Endodermal cell (in vitro differentiated cells): ENCODE measurements at regions not wholly inside any gene's neighbourhood (a gene's known extent, or its start where the extent isn't known, plus 50 kb on each side); places are given as distances from the start of the nearest gene placed in this dataset.
A peak's percentile ranks its signal among the peaks of the same experiment; 100 is the strongest.

Source experiments
- DNase-seq: peaks from one replicate; pipeline ENCODE4 v3.0.0-alpha.2; 2017
- H3K27ac ChIP-seq: 2 replicates; pipeline ENCODE4 v1.5.1; 2013; ENCODE audit warnings: mild to moderate bottlenecking, low read depth, low read length, moderate library complexity
- H3K27me3 ChIP-seq: 2 replicates; pipeline ENCODE4 v1.6.1; 2013; ENCODE audit warnings: mild to moderate bottlenecking, low read length, moderate library complexity; ENCODE audit not compliant: insufficient read depth, control insufficient read depth, poor library complexity, severe bottlenecking
- H3K36me3 ChIP-seq: 2 replicates; pipeline ENCODE4 v1.7.0; 2013; ENCODE audit warnings: mild to moderate bottlenecking, low read length, moderate library complexity; ENCODE audit not compliant: control insufficient read depth, insufficient read depth
- H3K4me1 ChIP-seq: one replicate; pipeline ENCODE4 v1.7.0; 2013; ENCODE audit warnings: low read length; ENCODE audit not compliant: control insufficient read depth, insufficient read depth
- H3K4me3 ChIP-seq: 2 replicates; pipeline ENCODE4 v1.5.1; 2013; ENCODE audit warnings: mild to moderate bottlenecking, low read length, moderate library complexity
- H3K9ac ChIP-seq: 2 replicates; pipeline ENCODE4 v1.6.1; 2013; ENCODE audit warnings: mild to moderate bottlenecking, low read length, moderate library complexity; ENCODE audit not compliant: poor library complexity, severe bottlenecking; ENCODE audit errors: extremely low read depth
- H3K9me3 ChIP-seq: 2 replicates; pipeline ENCODE4 v1.6.1; 2013; ENCODE audit warnings: mild to moderate bottlenecking, low read length, moderate library complexity; ENCODE audit not compliant: control insufficient read depth
- H3K27ac Mint-ChIP-seq: 2 replicates; pipeline ENCODE4 v1.8.0; 2020; ENCODE audit warnings: mixed read lengths
- H3K27me3 Mint-ChIP-seq: 2 replicates; pipeline ENCODE4 v1.8.0; 2021; ENCODE audit warnings: mild to moderate bottlenecking, mixed read lengths; ENCODE audit not compliant: insufficient read depth
- H3K36me3 Mint-ChIP-seq: 2 replicates; pipeline ENCODE4 v1.8.0; 2020; ENCODE audit warnings: low read depth, mixed read lengths
- H3K4me1 Mint-ChIP-seq: 2 replicates; pipeline ENCODE4 v1.8.0; 2020; ENCODE audit warnings: mixed read lengths
- H3K4me3 Mint-ChIP-seq: 2 replicates; pipeline ENCODE4 v1.8.0; 2020; ENCODE audit warnings: mild to moderate bottlenecking, moderate library complexity, mixed read lengths
- H3K9me3 Mint-ChIP-seq: 2 replicates; pipeline ENCODE4 v1.8.0; 2020; ENCODE audit warnings: mild to moderate bottlenecking, mixed read lengths
- WGBS, 2 experiments: methylation state at CpG; one replicate each; pipeline versions ENCODE4 v1.1.5 to v1.1.7; 2013; ENCODE audit warnings: missing lambda C conversion rate in 2 of 2, mixed read lengths in 1 of 2; ENCODE audit not compliant: insufficient coverage in 1 of 2, insufficient read length in 1 of 2; 5-methylcytosine and 5-hydroxymethylcytosine counted together
- TF ChIP-seq, protein P1 (sequence below): fragments of 200-600 bp; sonication (generic); conservative IDR thresholded peaks from 2 replicates; pipeline ENCODE4 v1.5.0; 2021; ENCODE audit warnings: antibody characterized with exemption, mild to moderate bottlenecking

GRCh38 chr9:21558079-21558478, 76.0 kb upstream of the IFNE start:
- Mint-ChIP-seq H3K36me3 (no peaks in the 10 kb centered on the region), H3K27me3 (peaks cover 6% of the 10 kb centered on the region), H3K4me1 (peaks cover 29% of the 10 kb centered on the region), H3K27ac (no peak overlapping the region), H3K4me3 (peak overlapping the region; percentile 75), H3K9me3 (no peaks in the 10 kb centered on the region)
- H3K27ac ChIP-seq, result no peak overlapping the region
- WGBS, 2 experiments, result 35% methylated on average over 1 of the region's 1 CpG; no CpG with 5 or more reads in 1 of the 2 experiments
- peak overlapping the region; percentile 93 for H3K4me3 ChIP-seq
- no peaks in the 10 kb centered on the region for H3K4me1 ChIP-seq
- H3K9me3 ChIP-seq, result no peaks in the 10 kb centered on the region
- H3K36me3 ChIP-seq, result no peaks in the 10 kb centered on the region
- peak overlapping the region; percentile 50 for H3K9ac ChIP-seq
- H3K27me3 ChIP-seq, result peaks cover 10% of the 10 kb centered on the region
- TF ChIP-seq, protein P1, sequence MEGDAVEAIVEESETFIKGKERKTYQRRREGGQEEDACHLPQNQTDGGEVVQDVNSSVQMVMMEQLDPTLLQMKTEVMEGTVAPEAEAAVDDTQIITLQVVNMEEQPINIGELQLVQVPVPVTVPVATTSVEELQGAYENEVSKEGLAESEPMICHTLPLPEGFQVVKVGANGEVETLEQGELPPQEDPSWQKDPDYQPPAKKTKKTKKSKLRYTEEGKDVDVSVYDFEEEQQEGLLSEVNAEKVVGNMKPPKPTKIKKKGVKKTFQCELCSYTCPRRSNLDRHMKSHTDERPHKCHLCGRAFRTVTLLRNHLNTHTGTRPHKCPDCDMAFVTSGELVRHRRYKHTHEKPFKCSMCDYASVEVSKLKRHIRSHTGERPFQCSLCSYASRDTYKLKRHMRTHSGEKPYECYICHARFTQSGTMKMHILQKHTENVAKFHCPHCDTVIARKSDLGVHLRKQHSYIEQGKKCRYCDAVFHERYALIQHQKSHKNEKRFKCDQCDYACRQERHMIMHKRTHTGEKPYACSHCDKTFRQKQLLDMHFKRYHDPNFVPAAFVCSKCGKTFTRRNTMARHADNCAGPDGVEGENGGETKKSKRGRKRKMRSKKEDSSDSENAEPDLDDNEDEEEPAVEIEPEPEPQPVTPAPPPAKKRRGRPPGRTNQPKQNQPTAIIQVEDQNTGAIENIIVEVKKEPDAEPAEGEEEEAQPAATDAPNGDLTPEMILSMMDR, result no peak
- no peak for DNase-seq

GRCh38 chr9:21558615-21559401, 76.7 kb upstream of the IFNE start:
- Mint-ChIP-seq H3K4me1 (peaks cover 29% of the 10 kb centered on the region), H3K36me3 (no peaks in the 10 kb centered on the region), H3K4me3 (peak overlapping the region; percentile 75), H3K27ac (peak overlapping the region; percentile 83), H3K9me3 (no peaks in the 10 kb centered on the region), H3K27me3 (peaks cover 6% of the 10 kb centered on the region)
- Histone ChIP-seq H3K9me3 (no peaks in the 10 kb centered on the region), H3K27me3 (peaks cover 10% of the 10 kb centered on the region), H3K4me3 (peak overlapping the region; percentile 93), H3K9ac (peak overlapping the region; percentile 50), H3K4me1 (no peaks in the 10 kb centered on the region), H3K36me3 (no peaks in the 10 kb centered on the region), H3K27ac (no peak overlapping the region)
- DNase-seq, result peak; percentile 71
- 1 to 3% methylated on average over 5 to 40 of the region's 40 CpGs for WGBS, 2 experiments
- TF ChIP-seq, protein P1, result no peak

DNA sequence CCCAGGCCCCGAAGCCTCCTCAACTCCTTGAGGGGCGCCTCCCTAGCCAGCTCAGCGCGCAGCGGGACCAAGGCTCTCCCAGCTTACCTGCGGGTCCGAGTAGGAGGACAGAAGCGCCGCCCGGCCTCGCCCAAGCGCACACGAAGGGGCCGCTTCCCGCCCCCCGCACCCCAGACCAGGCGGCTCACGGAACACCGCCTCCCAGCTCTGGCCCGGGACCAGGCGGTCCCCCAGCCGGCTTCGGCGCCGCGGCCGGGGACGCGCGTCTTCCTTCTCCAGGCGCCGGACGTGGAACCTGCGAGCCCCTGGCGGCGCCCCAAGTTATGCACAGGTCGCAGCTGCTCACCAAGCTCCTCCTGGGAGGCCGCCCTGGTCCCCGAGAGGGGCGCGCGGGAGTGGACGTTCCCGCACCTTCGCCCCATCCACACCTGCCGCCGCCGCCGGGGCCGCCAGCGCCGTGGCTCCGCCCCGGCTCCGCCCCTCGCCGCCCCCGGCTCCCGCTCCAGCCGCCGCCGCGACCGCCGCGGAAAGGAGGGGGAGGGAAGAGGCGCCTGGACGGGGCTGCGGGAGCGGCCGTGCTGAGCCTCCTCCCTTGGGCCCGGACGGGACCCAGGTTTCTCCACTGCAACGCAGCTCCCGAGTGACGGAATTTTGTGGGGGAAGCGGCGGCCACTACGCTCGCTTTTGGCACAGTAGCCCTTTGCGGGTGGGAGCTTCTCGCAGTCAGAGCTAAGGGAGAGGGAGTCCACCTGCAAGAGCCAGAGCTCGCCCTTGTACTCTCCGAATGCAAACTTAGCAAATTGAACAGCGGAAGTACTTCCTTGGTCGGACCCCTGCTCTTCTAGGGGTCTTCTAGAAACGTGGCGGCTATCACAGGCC, 77.5 kb upstream of the IFNE start:
- Histone ChIP-seq H3K9ac (peak overlapping the region; percentile 50), H3K27ac (no peak overlapping the region), H3K4me1 (no peaks in the 10 kb centered on the region), H3K36me3 (no peaks in the 10 kb centered on the region), H3K27me3 (peaks cover 10% of the 10 kb centered on the region), H3K9me3 (no peaks in the 10 kb centered on the region), H3K4me3 (peak overlapping the region; percentile 93)
- H3K27me3 Mint-ChIP-seq, result peaks cover 6% of the 10 kb centered on the region
- peak; percentile 90 for DNase-seq
- H3K4me1 Mint-ChIP-seq, result peaks cover 33% of the 10 kb centered on the region
- 2 to 12% methylated on average over 18 to 88 of the region's 88 CpGs for WGBS, 2 experiments
- peak overlapping the region; percentile 75 for H3K4me3 Mint-ChIP-seq
- TF ChIP-seq, protein P1, result peak; percentile 57
- H3K36me3 Mint-ChIP-seq, result no peaks in the 10 kb centered on the region
- no peaks in the 10 kb centered on the region for H3K9me3 Mint-ChIP-seq
- H3K27ac Mint-ChIP-seq, result peak overlapping the region; percentile 88
